GM23338 (cell line): ENCODE measurements at regions not wholly inside any gene's neighbourhood (a gene's known extent, or its start where the extent isn't known, plus 50 kb on each side); places are given as distances from the start of the nearest gene placed in this dataset.

ENCODE experiments used
- CREB1 ChIP-seq: fragments of 250-450 bp; sonication (Bioruptor Pico); IDR thresholded peaks from 2 replicates; pipeline ENCODE4 v1.5.0; 2020; ENCODE audit warnings: low read depth, mild to moderate bottlenecking, moderate library complexity
- CTCF ChIP-seq, 2 experiments: fragments of 200-600 bp in 1 of 2; sonication (generic) in 1 of 2; conservative IDR thresholded peaks; 2 replicates each; pipeline versions ENCODE4 v1.5.1 to v1.6.1; 2016 to 2017; ENCODE audit warnings: antibody characterized with exemption in 2 of 2, low read depth in 2 of 2, mild to moderate bottlenecking in 2 of 2, moderate library complexity in 1 of 2
- ETS1 ChIP-seq: IDR thresholded peaks from 2 replicates; pipeline ENCODE4 v1.6.1; 2016; ENCODE audit warnings: antibody characterized with exemption
- EZH2phosphoT487 ChIP-seq: fragments of 200-600 bp; sonication (generic); IDR thresholded peaks from one replicate; pipeline ENCODE4 v1.8.1; 2018; ENCODE audit warnings: antibody characterized with exemption; ENCODE audit not compliant: unreplicated experiment
- JUNB ChIP-seq: IDR thresholded peaks from one replicate; pipeline ENCODE4 v1.6.1; 2016; ENCODE audit warnings: antibody characterized with exemption; ENCODE audit not compliant: unreplicated experiment
- NANOG ChIP-seq: IDR thresholded peaks from 2 replicates; pipeline ENCODE4 v1.6.1; 2016; ENCODE audit warnings: antibody characterized with exemption, borderline replicate concordance
- POLR2AphosphoS5 ChIP-seq: IDR thresholded peaks from 2 replicates; pipeline ENCODE4 v1.6.1; 2016; ENCODE audit warnings: antibody characterized with exemption, low read depth
- REST ChIP-seq: IDR thresholded peaks from one replicate; pipeline ENCODE4 v1.6.1; 2018; ENCODE audit warnings: antibody characterized with exemption; ENCODE audit not compliant: unreplicated experiment
- STAT1 ChIP-seq: IDR thresholded peaks from one replicate; pipeline ENCODE4 v1.6.1; 2016; ENCODE audit warnings: antibody characterized with exemption; ENCODE audit not compliant: unreplicated experiment
- ZNF114 ChIP-seq: fragments of 250-450 bp; sonication (Bioruptor Pico); IDR thresholded peaks from 2 replicates; pipeline ENCODE4 v1.5.0; 2020; ENCODE audit warnings: mild to moderate bottlenecking, moderate library complexity
- ZNF331 ChIP-seq: fragments of 250-450 bp; sonication (Bioruptor Pico); IDR thresholded peaks from 2 replicates; pipeline ENCODE4 v1.5.0; 2020; ENCODE audit warnings: low read depth, mild to moderate bottlenecking, moderate library complexity
- ZNF462 ChIP-seq: fragments of 250-450 bp; sonication (Bioruptor Pico); IDR thresholded peaks from 2 replicates; pipeline ENCODE4 v1.5.0; 2020; ENCODE audit warnings: mild to moderate bottlenecking, moderate library complexity

GRCh38 chr13:38452656-38453055 is 103.0 kb downstream of the UFM1 start (continued):
- TF ChIP-seq ZNF462 (CRISPR knock-in tag) = no peak
- TF ChIP-seq POLR2AphosphoS5 = no peak
- no peak for TF ChIP-seq EZH2phosphoT487
- TF ChIP-seq CREB1 (CRISPR knock-in tag) = no peak
- TF ChIP-seq ZNF114 = no peak
- TF ChIP-seq CTCF (conservative IDR thresholded peaks at IDR 0.05; ENCODE audit: low read depth in 2 of 2) = no peak
- TF ChIP-seq REST = no peak
- no peak for TF ChIP-seq ETS1
- TF ChIP-seq STAT1 = no peak
- TF ChIP-seq JUNB = no peak
- no peak for TF ChIP-seq ZNF331
- no peak for TF ChIP-seq NANOG
